GM18511 (cell line): ENCODE measurements at regions not wholly inside any gene's neighbourhood (a gene's known extent, or its start where the extent isn't known, plus 50 kb on each side); places are given as distances from the start of the nearest gene placed in this dataset.

Experiments
- ATAC-seq: cut with Tn5 transposase; IDR thresholded peaks from one replicate; pipeline ENCODE4 v1.9.1; 2021; ENCODE audit warnings: mild to moderate bottlenecking, moderate library complexity; ENCODE audit not compliant: unreplicated experiment

DNA sequence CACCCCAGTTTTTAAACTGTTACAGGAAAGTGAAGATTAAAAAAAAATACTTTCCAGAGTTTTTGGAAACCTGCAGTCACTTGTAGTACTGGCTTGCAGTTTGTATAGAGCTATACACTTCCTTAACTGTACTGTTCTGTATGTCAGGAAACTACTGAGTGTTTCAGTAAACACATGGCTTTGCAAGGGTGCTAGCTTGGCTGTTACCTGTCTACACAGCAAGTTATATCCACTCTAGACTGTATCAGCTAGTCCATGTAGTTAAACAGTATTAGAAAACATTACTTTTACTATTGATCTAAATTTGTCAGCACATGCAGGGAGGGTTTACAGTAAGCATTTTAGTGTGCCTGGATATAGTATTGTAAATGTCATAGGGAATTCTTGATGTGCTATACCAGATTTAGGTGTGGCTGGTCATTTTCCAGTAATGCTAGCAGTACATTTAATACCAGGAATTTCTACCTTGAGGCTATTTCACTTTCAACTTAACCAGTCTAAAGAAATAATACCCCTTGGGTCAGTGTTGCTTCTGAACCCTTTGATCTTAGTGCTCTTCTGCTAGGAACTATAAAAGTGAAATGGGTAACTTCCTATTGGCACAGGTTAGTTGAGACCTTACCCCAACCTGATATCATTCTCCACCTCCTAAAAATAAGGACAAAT is 192.3 kb upstream of the ANKRD50 start:
- ATAC-seq, result no peak

- no peak for ATAC-seq
Observed at GRCh38 chr4:124903995-124904722, 191.6 kb upstream of the ANKRD50 start.

GRCh38 chr4:124902001-124902515 is 189.5 kb upstream of the ANKRD50 start:
- ATAC-seq, result no peak

- ATAC-seq, result no peak
Observed at GRCh38 chr4:124899997-124900396, 187.5 kb upstream of the ANKRD50 start.

- no peak for ATAC-seq
Observed at GRCh38 chr4:124890522-124890921, 178.0 kb upstream of the ANKRD50 start.

DNA sequence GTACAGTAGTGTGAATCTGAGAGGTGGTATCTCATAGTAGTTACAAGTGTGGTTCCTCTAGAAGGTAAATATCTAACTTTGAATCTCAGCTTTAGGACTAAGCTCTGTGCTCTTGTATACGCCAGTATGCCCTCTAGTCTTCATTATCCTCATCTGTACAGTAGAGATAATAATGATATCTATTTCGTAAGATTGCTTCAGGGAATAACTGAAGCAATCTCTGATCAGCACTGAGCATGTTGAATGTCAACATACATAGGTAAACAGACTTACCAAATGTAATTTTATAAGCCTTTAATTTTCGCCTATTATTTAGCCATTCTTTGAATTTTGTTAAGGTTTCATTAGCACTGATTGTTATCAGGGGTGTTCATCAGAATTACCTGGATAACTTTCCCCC is 175.2 kb upstream of the ANKRD50 start:
- ATAC-seq, result no peak

GRCh38 chr4:124884316-124884715 is 171.8 kb upstream of the ANKRD50 start:
- ATAC-seq, result no peak

- no peak for ATAC-seq
Observed at GRCh38 chr4:124883632-124884031, 171.1 kb upstream of the ANKRD50 start.

GRCh38 chr4:124879195-124879594 is 166.7 kb upstream of the ANKRD50 start:
- ATAC-seq, result no peak

GRCh38 chr4:124874172-124874450 is 161.6 kb upstream of the ANKRD50 start:
- ATAC-seq, result no peak

DNA sequence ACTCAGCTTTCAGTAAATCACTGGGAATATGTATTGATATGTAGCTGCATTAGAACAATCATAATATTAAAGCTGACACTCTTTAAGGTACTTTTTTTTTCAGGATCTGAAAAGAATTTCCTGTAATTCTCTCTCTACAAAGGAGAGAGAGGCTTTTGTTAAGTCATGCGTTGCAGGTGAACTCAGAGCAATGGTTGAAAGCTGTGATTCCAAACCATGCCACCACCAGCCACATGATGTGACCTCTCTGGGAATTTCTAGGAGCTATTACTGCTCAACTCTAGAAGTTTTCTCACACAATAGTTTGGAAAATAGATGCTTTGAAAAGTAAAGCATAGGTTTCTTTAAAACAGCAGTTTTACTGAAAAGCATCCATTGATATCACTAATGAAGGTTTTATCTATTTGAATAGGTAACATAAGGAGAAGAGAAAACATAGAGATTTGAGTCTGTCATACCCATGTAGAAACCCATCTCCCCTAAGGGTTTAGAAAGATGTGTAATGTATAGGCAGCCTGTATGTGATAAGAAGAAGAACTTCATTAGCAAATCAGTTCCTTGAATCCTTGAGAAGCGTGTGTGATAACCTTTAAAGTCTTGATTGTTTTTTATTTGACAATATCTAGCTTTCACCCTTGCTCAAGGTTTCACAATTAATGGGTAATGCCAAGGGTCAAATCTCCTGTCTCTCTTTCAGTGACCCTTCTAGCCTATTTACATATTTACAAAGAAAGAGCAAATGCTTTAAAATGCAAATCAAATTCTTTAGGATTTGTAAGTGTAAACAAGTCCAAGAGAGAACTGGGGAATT is 161.0 kb upstream of the ANKRD50 start:
- ATAC-seq, result no peak

- no peak for ATAC-seq
Observed at GRCh38 chr4:124872659-124873058, 160.1 kb upstream of the ANKRD50 start.

DNA sequence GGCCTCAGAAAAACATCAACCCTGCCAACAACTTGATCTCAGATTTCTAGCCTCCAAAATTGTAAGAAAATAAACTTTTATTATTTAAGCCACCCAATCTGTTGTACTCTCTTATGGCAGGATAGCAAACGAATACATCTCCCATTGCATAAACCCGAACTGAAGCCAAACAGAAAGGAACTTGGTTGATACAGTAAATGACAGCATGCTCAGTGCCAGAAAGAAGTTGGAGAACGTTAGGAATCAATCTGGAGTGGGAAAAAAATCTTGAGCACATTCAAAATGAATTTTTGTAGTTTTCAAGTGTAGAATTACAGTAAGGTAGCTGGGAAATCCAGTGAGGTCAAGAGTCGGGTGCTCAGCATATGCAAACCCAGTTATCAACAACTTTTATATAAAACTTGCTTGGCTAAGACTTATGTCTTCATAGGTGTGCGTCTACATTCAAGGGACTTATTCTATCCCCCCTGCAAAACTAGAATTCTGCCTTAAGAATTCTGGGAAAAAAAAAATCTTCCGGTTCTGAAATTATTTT is 157.5 kb upstream of the ANKRD50 start:
- ATAC-seq, result no peak

- no peak for ATAC-seq
Observed at GRCh38 chr4:124868495-124868894, 156.0 kb upstream of the ANKRD50 start.

GRCh38 chr4:124867536-124867935 is 155.0 kb upstream of the ANKRD50 start:
- no peak for ATAC-seq

GRCh38 chr4:124866301-124866700 is 153.8 kb upstream of the ANKRD50 start:
- no peak for ATAC-seq

GRCh38 chr4:124863040-124863545 is 150.6 kb upstream of the ANKRD50 start:
- no peak for ATAC-seq

- no peak for ATAC-seq
Observed at GRCh38 chr4:124862261-124862660, 149.7 kb upstream of the ANKRD50 start.

DNA sequence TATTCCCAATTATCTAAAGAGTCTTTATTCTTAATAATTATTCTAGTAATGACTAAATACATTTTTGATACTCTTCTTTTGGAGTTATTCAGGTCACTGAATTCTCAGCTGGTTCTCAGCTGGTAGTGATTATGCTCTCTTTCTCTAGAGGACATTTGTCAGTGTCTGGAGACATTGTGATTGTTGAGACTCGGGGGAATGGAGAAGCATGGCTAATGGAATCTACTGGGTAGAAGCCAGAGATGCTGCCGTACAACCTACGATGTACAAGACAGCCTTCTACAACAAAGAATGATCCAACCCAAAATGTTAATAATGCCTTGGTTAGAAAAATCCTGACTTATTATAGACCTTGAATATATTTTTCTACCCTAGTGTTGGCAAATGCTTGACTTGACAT is 149.2 kb upstream of the ANKRD50 start:
- ATAC-seq, result no peak

- peak; percentile 63 for ATAC-seq
Observed at GRCh38 chr4:124854968-124855367, 142.4 kb upstream of the ANKRD50 start.

- no peak for ATAC-seq
Observed at GRCh38 chr4:124851741-124852140, 139.2 kb upstream of the ANKRD50 start.
